GM21529 (cell line): ENCODE measurements at regions not wholly inside any gene's neighbourhood (a gene's known extent, or its start where the extent isn't known, plus 50 kb on each side); places are given as distances from the start of the nearest gene placed in this dataset.
"Not testable (repeated sequence)": the region's sequence is repeated elsewhere in the genome, so short reads cannot be mapped to it uniquely, and the experiment has no call there.

Experiments
- ATAC-seq: cut with Tn5 transposase; IDR thresholded peaks from one replicate; pipeline ENCODE4 v1.9.1; 2021; ENCODE audit not compliant: unreplicated experiment

- ATAC-seq, result no peak
Measured at GRCh38 chr21:22138297-22139016, 1140.2 kb downstream of the NCAM2 start.

DNA sequence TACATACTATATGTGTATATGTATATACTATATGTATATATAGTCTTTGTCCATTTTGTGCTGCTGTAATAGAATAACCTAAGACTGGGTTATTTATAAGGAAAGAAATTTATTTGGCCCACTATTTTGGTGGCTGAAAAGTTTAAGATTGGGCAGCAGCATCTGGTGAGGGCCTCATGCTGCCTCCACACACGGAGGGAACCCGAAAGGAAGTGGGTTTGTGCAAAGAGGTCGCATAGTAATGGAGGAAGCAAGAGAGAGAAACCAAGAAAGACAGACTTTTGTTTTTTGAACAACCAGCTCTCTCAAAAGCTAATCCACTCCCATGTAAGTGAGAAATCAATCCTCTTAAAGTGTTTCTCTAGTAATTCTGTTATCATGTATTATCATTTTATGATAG lies 1147.3 kb downstream of the NCAM2 start:
- ATAC-seq, result no peak

DNA sequence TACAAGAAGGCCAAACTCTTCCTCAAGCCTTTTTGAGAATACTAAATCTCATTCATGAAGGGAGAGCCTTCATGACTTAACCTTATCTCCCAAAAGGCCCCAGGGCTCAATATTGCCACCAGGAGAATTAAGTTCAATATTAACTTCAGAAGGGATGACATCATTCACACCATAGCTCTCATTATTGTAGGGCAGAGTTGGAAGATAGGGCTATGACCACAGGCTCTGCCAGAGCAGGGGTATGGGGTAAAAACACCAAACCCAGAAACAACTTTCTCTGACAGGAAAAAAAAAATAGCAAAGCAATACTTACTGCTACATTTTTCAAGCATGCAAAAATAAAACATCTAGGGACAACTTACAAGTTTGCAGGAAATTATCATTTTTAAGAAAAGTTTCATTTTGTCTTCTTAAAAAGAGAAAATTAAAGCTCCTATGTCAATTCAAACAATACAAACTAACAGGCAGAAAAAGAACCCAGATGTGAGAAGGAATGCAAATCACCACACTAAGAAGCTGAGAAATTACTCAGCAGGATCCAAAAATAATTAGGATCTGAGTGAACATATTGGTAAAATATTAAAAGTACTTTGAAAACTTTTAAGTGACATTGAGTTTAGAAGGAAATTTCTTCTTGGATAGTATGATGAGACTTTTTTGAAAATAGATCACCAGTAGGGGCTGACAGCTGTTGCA lies 1156.5 kb downstream of the NCAM2 start:
- no peak for ATAC-seq

DNA sequence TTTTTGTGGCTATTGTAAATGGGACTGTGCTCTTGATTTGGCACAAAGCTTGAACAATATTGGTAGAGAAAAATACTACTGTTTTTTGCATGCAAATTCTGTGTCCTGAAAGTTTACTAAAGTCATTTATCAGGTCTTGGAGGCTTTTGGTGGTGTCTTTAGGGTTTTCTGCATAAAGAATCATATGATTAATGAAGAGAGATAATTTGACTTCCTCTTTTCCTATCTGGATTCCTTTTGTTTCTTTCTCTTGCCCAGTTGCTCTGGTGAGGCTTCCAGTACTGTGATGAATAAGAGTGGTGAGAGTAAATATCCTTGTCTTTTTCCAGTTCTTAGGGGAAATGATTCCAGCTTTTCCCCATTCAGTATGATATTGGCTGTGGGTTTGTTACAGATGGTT lies 1166.7 kb downstream of the NCAM2 start:
- ATAC-seq, result no peak

DNA sequence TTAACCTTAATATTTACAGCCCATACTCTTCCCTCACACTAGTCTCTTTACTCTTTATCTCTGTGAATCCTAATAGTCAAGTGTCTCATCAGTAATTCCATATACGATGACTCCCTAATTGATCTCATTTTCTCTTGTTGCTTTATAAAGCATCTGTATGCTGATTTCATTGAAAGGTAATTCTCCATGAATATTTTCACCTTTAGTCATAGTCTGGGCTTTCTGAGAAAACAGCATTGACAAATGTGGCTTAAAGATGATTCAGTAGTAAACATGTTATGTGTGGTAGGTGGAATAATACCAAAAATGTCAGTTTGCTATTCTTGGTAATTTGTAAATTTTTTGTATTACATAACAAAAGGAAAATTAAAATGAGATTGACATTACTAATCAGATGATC lies 1176.5 kb downstream of the NCAM2 start:
- ATAC-seq, result no peak

DNA sequence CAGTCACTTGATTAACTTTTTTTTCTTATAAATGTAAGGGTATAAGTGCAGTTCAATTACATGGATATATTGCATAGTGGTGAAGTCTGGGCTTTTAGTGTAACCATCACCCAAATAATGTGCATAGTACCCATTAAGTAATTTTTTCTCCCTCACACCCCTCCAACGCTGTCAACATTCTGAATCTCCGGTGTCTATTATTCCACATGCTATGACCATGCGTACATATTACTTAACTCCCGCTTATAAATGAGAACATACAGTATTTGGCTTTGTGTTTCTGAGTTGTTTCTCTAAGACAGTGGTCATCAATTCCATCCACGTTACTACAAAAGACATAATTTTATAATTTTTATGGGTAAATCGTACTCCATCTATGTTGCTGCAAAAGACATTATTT lies 1191.1 kb downstream of the NCAM2 start:
- no peak for ATAC-seq

- no peak for ATAC-seq
Measured at GRCh38 chr21:22191581-22191980, 1193.4 kb downstream of the NCAM2 start.

DNA sequence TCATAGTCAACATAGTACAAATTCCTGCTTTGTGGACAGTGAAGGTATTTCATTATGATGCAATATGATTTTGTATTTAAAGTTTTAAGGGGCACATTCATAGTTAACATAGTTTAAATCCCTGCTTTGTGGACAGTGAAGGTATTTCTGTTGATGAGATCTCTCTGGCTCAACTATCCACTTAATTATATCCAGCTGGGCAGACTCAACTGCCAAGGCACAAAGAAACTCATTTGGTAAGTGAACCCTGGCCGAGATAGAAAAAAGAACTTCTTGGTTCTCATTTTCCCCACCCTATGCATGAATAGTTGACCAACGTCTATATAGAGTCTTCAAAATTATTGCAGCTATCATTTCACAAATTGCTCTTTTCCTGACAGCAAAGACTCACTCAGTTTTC lies 1194.6 kb downstream of the NCAM2 start:
- no peak for ATAC-seq

GRCh38 chr21:22194986-22195385 lies 1196.8 kb downstream of the NCAM2 start:
- ATAC-seq, result not testable (repeated sequence)

DNA sequence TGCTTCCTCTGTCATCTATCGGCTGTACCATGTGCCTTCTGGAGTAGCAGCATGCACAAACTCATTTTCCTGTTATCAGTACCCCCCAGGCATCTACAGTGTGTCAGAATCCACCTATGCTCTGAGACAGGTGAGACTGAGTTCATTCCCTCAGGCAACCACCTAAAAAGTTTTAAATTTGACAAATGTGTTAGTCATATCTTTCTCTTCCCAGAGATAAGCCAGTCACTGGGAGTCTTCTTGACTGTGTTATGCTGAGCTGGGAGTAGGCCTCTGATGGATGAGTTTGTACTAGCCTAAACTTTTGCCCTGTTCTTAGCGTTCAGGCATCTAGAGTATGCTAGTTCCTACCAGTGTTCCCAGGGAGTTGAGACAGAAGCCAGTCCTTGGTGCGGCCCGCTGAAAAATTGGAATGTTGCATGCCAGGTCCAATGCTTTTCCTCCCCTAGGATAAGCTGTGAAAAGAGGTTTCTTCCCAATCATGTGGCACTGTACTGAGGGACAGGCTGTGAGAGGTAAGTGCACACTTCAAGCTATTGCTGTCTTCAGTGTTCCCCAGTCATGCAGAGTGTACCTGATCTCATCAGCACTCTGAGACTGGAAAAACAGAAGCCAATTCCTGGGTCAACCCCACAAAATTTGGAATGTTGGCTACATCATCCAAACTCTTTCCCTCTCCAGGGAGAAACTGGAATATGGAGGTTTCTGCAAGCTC lies 1202.3 kb downstream of the NCAM2 start:
- no peak for ATAC-seq

- no peak for ATAC-seq
Measured at GRCh38 chr21:22201126-22201525, 1202.9 kb downstream of the NCAM2 start.

- no peak for ATAC-seq
Measured at GRCh38 chr21:22201669-22202068, 1203.5 kb downstream of the NCAM2 start.

DNA sequence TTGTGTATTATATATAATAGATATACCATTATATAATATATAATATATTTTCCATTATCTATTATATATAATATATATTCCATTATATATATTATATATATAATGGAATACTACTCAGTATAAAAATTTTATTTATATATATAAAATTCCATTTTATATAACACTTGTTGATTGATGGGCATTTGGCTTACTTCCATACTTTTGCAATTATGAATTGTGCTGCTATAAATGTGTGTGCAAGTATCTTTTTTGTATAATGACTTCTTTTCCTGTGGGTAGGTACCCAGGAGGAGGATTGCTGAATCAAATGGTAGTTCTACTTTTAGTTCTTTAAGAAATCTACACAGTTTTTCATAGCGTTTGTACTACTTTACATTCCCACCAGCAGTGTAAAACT lies 1211.1 kb downstream of the NCAM2 start:
- ATAC-seq, result no peak

DNA sequence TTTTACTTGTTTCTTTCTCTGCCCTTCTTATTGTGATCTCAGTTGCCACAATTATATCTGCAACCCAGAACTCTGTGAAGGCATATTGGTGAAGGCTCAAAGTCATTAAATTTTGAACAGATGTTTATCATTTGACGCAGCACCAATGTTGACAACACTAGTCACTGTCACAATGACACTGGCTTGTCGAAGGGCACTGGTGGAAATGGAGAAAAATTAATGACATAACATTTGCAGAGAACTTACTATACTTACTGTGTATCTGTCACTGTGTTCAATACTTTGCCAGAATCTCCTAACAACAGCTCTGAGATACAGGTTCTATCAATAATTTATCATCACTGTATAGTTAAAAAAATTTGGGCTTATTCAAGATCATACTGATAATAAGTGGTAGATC lies 1213.7 kb downstream of the NCAM2 start:
- no peak for ATAC-seq

DNA sequence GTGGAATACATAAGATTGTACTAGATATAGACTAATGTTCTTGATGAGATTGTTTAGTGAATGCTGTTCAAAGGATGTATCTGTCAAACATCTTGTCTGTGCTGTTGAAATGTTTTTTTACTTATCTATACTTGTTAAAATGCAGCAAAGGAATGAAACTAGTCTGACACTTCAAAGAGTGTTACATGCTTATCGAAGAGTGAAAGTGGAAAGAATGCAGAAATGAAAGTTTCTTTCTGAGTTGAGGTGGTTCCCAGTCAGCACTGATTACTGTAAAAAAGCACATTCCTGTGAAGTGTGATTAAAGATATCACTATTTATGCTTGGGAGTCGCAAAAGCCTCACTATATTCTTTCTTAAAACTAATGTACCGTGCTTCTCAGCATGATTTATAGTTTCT lies 1225.2 kb downstream of the NCAM2 start:
- peak; percentile 64 for ATAC-seq

GRCh38 chr21:22224261-22224660 lies 1226.1 kb downstream of the NCAM2 start:
- no peak for ATAC-seq

- no peak for ATAC-seq
Measured at GRCh38 chr21:22225299-22225698, 1227.1 kb downstream of the NCAM2 start.

DNA sequence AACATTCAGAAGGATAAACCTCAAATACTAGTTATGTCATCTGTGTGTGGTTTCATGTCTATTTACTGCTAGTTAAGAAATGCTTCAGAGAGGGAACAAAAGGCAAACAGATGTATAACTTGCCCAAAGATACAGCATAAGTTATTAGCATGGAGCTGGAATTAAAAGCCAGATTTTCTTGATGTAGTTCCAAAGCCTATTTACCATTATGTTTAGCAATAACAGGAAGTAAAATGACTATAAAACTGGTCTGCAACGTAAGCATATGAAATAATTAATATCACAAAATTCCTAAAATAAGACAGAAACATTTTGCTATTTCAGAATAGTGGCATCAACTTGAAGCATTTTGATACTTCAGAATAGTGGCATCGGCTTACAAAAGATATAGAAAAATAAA lies 1232.8 kb downstream of the NCAM2 start:
- no peak for ATAC-seq

DNA sequence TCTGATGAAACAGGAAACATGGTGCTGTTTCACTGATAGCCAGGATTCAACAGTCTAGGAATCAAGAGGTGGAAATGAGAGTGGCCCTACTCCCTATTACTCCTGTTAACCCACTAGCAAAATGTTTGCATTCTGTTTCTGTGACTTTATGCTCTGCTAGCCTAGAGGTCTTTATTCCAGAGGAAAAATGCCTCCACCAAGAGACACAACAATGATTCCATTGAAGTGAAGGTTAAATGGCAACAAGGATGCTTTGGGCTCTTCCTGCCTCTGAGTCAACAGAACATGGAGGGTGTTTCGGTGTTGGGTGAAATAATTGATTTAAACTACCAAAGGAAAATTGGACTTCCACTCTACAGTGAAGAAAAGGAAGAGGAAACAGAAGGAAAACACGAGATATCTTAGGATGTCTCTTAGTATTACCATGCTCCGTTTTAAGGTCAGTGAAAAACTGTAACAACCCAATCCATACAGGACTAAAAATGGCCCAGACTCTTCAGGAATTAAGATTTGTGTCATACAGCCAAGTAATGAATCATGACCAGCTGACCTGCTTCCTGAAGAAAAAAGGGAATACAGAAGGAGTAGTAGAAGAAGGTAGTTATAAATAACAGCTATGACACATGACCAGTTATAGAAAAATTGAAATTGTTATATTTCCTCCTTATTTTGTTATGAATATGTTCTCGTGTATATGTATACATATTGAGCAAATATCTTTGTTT lies 1237.8 kb downstream of the NCAM2 start:
- no peak for ATAC-seq

DNA sequence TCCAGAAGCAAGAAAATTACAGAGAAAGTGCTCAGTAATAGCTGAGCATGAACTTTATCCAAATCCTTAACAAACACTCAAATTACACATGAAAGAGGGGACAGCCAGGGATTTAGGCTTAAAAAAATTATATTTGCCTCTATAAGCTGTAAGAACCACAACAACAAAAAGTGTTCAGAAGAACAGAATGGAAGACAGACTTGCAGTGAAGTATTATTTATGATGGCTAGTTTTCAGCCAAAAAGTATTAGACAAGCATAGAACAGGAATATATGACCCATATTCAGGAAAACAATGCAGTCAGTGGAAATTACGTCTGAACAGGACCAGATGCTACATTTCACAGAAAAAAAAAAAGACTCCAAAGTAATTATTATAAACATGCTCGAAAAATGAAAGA lies 1246.3 kb downstream of the NCAM2 start:
- no peak for ATAC-seq

DNA sequence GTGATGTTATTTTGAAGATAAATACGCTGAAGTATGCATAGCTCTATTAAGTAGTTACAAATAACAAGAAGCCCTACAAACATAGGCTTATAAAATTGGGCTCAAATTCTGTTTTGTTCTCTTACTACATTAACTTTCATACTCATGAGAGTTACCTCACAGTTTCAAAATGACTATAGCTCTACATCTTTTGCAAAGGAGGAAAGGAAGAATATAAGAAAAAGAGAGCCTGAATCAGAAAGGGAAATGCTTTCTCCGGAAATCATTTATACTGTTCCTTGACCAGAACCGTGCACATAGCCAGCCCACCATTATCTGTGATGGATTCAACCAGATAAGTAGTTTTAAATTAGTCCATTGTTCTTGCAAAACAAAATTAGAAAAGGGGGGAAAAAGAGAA lies 1252.1 kb downstream of the NCAM2 start:
- ATAC-seq, result no peak

GRCh38 chr21:22253761-22254160 lies 1255.6 kb downstream of the NCAM2 start:
- no peak for ATAC-seq
